GM21528 (cell line): ENCODE measurements at regions not wholly inside any gene's neighbourhood (a gene's known extent, or its start where the extent isn't known, plus 50 kb on each side); places are given as distances from the start of the nearest gene placed in this dataset.
"Not testable (repeated sequence)": the region's sequence is repeated elsewhere in the genome, so short reads cannot be mapped to it uniquely, and the experiment has no call there.

ENCODE experiments used
- ATAC-seq: cut with Tn5 transposase; IDR thresholded peaks from one replicate; pipeline ENCODE4 v1.9.1; 2021; ENCODE audit warnings: mild to moderate bottlenecking, moderate library complexity; ENCODE audit not compliant: unreplicated experiment, low FRiP score

GRCh38 chr16:85215478-85216118 lies 103.3 kb upstream of the CIBAR2 start:
- no peak for ATAC-seq

- ATAC-seq = no peak
Measured at GRCh38 chr16:85216522-85217375, 104.5 kb upstream of the CIBAR2 start.

- no peak for ATAC-seq
Measured at GRCh38 chr16:85220125-85220839, 108.0 kb upstream of the CIBAR2 start.

GRCh38 chr16:85220964-85221731 lies 108.9 kb upstream of the CIBAR2 start:
- ATAC-seq = no peak

GRCh38 chr16:85221771-85222154 lies 109.5 kb upstream of the CIBAR2 start:
- no peak for ATAC-seq

GRCh38 chr16:85222155-85222863 lies 110.0 kb upstream of the CIBAR2 start:
- no peak for ATAC-seq

- no peak for ATAC-seq
Measured at GRCh38 chr16:85225257-85225656, 113.0 kb upstream of the CIBAR2 start.

- no peak for ATAC-seq
Measured at GRCh38 chr16:85225721-85226120, 113.4 kb upstream of the CIBAR2 start.

GRCh38 chr16:85227084-85227945 lies 115.0 kb upstream of the CIBAR2 start:
- peak; percentile 83 for ATAC-seq

GRCh38 chr16:85227946-85228862 lies 115.9 kb upstream of the CIBAR2 start:
- ATAC-seq = no peak

- no peak for ATAC-seq
Measured at GRCh38 chr16:85228970-85229430, 116.7 kb upstream of the CIBAR2 start.

GRCh38 chr16:85229869-85230462 lies 117.7 kb upstream of the CIBAR2 start:
- no peak for ATAC-seq

- not testable (repeated sequence) for ATAC-seq
Measured at GRCh38 chr16:85230764-85231383, 118.6 kb upstream of the CIBAR2 start.

GRCh38 chr16:85231959-85232358 lies 119.7 kb upstream of the CIBAR2 start:
- no peak for ATAC-seq

GRCh38 chr16:85232369-85233142 lies 120.3 kb upstream of the CIBAR2 start:
- ATAC-seq = no peak

GRCh38 chr16:85233516-85233915 lies 121.2 kb upstream of the CIBAR2 start:
- no peak for ATAC-seq
